CD8-positive, alpha-beta memory T cell (primary cell): ENCODE measurements at regions not wholly inside any gene's neighbourhood (a gene's known extent, or its start where the extent isn't known, plus 50 kb on each side); places are given as distances from the start of the nearest gene placed in this dataset.

ENCODE experiments used
- CTCF ChIA-PET: fragments of 350-600 bp; sonication (Branson Sonifier 250); formaldehyde crosslinking; loops from one replicate; lab custom pipeline; 2021; ENCODE audit warnings: antibody characterized with exemption; lab: Charles Lee
- POLR2A ChIA-PET: fragments of 350-600 bp; sonication (Branson Sonifier 250); formaldehyde crosslinking; loops from one replicate; lab custom pipeline; 2021; ENCODE audit warnings: antibody characterized with exemption; lab: Charles Lee
- DNase-seq, 5 donors: peaks; one replicate each; pipeline versions ENCODE4 v3.0.0 to v3.0.0-alpha.2; 2020 to 2022; ENCODE audit warnings: mixed read lengths in 1 of 5
- H3K27ac ChIP-seq: one replicate; pipeline ENCODE4 v1.7.0; 2013; ENCODE audit warnings: low read depth, mild to moderate bottlenecking, low read length, moderate library complexity
- H3K27me3 ChIP-seq: 2 replicates; pipeline ENCODE4 v1.7.0; 2013; ENCODE audit warnings: low read length, mild to moderate bottlenecking; ENCODE audit not compliant: insufficient read depth, poor library complexity, severe bottlenecking
- H3K36me3 ChIP-seq: 2 replicates; pipeline ENCODE4 v1.7.0; 2013; ENCODE audit warnings: mild to moderate bottlenecking, low read length, moderate library complexity; ENCODE audit not compliant: insufficient read depth
- H3K4me1 ChIP-seq: 2 replicates; pipeline ENCODE4 v1.7.0; 2013; ENCODE audit warnings: mild to moderate bottlenecking, low read length, moderate library complexity; ENCODE audit not compliant: insufficient read depth
- H3K4me3 ChIP-seq: 2 replicates; pipeline ENCODE4 v1.7.0; 2013; ENCODE audit warnings: mild to moderate bottlenecking, low read length
- H3K9me3 ChIP-seq: 2 replicates; pipeline ENCODE4 v1.7.0; 2013; ENCODE audit warnings: mild to moderate bottlenecking, low read length
- H3K27ac Mint-ChIP-seq, 8 donors: one replicate each; pipeline ENCODE4 v1.8.0; 2020 to 2021; ENCODE audit warnings: mixed read lengths in 8 of 8, mild to moderate bottlenecking in 6 of 8, inconsistent platforms in 3 of 8, moderate library complexity in 3 of 8
- H3K27me3 Mint-ChIP-seq, 2 donors: one replicate each; pipeline ENCODE4 v1.8.0; 2020 to 2021; ENCODE audit warnings: mixed read lengths in 2 of 2, mild to moderate bottlenecking in 1 of 2, moderate library complexity in 1 of 2
- H3K36me3 Mint-ChIP-seq, 3 donors: one replicate each; pipeline ENCODE4 v1.8.0; 2020 to 2021; ENCODE audit warnings: mixed read lengths in 3 of 3, inconsistent platforms in 1 of 3, mild to moderate bottlenecking in 1 of 3
- H3K4me1 Mint-ChIP-seq, 3 donors: one replicate each; pipeline ENCODE4 v1.8.0; 2020 to 2021; ENCODE audit warnings: mixed read lengths in 3 of 3, inconsistent platforms in 1 of 3, mild to moderate bottlenecking in 1 of 3
- H3K4me3 Mint-ChIP-seq, 7 donors: one replicate each; pipeline ENCODE4 v1.8.0; 2020 to 2021; ENCODE audit warnings: mixed read lengths in 7 of 7, mild to moderate bottlenecking in 6 of 7, moderate library complexity in 4 of 7, inconsistent platforms in 2 of 7
- H3K9me3 Mint-ChIP-seq, 5 donors: one replicate each; pipeline ENCODE4 v1.8.0; 2020 to 2022; ENCODE audit warnings: mixed read lengths in 5 of 5, mild to moderate bottlenecking in 3 of 5, moderate library complexity in 2 of 5, inconsistent platforms in 1 of 5

DNA sequence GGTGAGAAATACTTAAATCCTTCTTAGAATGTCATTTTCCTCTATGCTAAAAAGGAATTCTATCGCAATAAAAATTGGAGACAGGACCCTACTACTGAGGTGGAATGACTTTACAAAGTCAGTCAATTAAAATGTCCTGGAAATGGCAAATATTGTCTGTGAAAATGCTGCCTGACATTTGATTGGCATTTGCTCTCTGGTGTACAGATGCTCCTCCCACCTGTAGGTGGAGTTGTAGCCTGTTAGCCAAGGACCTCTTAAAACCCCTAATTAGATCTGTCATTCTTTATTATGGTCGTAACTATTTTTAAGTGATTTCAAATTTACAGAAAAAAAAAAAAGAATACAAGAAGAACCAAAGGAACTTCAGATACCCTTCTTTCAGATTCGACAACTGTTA is 393.1 kb upstream of the KLHL29 start:
- no peaks in the 10 kb centered on the region for H3K36me3 Mint-ChIP-seq
- H3K4me1 Mint-ChIP-seq: no peaks in the 10 kb centered on the region
- no peak overlapping the region for H3K27ac ChIP-seq
- no peaks in the 10 kb centered on the region for H3K36me3 ChIP-seq
- POLR2A ChIA-PET: no interaction called here
- H3K27me3 Mint-ChIP-seq: no peaks in the 10 kb centered on the region
- CTCF ChIA-PET: no interaction called here
- no peaks in the 10 kb centered on the region for H3K9me3 ChIP-seq
- H3K27ac Mint-ChIP-seq: no peak overlapping the region
- no peak overlapping the region for H3K4me3 ChIP-seq
- no peaks in the 10 kb centered on the region for H3K4me1 ChIP-seq
- H3K27me3 ChIP-seq: no peaks in the 10 kb centered on the region
- no peaks in the 10 kb centered on the region for H3K9me3 Mint-ChIP-seq
- no peak overlapping the region for H3K4me3 Mint-ChIP-seq
- no peak for DNase-seq

DNA sequence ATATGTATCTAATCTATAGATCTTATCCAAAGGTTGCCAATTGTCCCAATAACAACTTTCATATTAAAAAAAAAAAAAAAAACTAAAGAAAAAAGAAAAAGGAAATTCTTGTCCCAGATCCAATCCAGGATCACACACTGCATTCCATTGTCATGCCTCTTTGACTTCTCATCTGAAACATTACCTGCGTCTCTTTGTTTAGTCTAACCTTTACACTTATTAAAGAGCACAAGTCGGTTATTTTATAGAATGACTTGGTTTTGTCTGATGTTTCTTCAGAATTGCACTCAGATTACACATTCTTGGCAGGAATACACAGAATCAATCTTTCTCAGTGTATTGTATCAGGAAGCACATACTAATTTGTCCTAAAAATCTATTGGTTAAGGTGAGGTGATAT is 392.5 kb upstream of the KLHL29 start:
- Histone ChIP-seq H3K4me1 (no peaks in the 10 kb centered on the region), H3K27ac (no peak overlapping the region), H3K9me3 (no peaks in the 10 kb centered on the region), H3K36me3 (no peaks in the 10 kb centered on the region), H3K4me3 (no peak overlapping the region), H3K27me3 (no peaks in the 10 kb centered on the region)
- ChIA-PET CTCF (no interaction called here), POLR2A (no interaction called here)
- H3K36me3 Mint-ChIP-seq: no peaks in the 10 kb centered on the region
- DNase-seq: no peak
- no peak overlapping the region for H3K27ac Mint-ChIP-seq
- H3K27me3 Mint-ChIP-seq: no peaks in the 10 kb centered on the region
- no peak overlapping the region for H3K4me3 Mint-ChIP-seq
- no peaks in the 10 kb centered on the region for H3K9me3 Mint-ChIP-seq
- H3K4me1 Mint-ChIP-seq: no peaks in the 10 kb centered on the region

DNA sequence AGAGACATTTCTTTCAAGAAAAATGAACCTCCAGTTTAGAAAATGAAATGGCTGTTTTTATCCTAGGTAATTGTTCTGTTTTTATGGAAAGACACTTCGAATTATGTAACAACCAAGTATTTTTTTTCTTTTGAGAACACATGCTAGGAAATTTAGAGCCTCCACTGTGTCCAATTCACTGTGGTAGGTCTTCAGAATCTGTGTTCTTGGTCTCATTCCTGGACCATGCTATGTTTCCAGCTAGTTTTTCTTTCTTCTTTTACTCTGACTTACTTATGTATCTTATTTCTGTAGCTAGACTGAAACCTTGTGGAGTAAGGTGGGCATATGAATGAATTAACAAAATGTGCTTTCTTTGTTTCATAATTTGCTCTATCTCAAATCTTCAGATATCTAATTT is 391.7 kb upstream of the KLHL29 start:
- no peaks in the 10 kb centered on the region for H3K9me3 Mint-ChIP-seq
- no peak overlapping the region for H3K27ac Mint-ChIP-seq
- Histone ChIP-seq H3K27ac (no peak overlapping the region), H3K36me3 (no peaks in the 10 kb centered on the region), H3K9me3 (no peaks in the 10 kb centered on the region), H3K4me3 (no peak overlapping the region), H3K27me3 (no peaks in the 10 kb centered on the region), H3K4me1 (no peaks in the 10 kb centered on the region)
- POLR2A ChIA-PET: no interaction called here
- H3K27me3 Mint-ChIP-seq: no peaks in the 10 kb centered on the region
- DNase-seq: no peak
- no peak overlapping the region for H3K4me3 Mint-ChIP-seq
- no peaks in the 10 kb centered on the region for H3K36me3 Mint-ChIP-seq
- H3K4me1 Mint-ChIP-seq: no peaks in the 10 kb centered on the region
- CTCF ChIA-PET: no interaction called here

DNA sequence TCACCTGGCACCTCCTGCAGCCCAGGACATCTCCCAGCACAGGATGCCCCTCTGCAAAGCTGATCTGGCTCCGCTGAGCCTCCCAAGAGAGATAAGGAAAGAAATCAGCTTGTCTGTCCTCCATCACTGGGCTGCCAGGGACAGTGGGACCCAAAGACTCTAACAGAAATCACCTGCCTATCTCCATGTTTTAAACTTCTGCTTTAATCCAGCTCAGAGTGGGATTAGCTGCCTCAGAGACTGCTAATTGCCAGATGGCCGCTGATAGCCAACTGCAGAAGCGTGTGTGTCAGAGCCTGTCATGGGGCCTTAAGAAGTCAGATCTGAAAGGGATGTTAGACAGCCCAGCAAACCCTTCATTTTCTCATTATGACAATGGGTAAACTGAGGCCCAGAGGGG is 389.4 kb upstream of the KLHL29 start:
- CTCF ChIA-PET: no interaction called here
- Mint-ChIP-seq H3K27ac (no peak overlapping the region), H3K4me3 (no peak overlapping the region), H3K27me3 (no peaks in the 10 kb centered on the region), H3K4me1 (no peaks in the 10 kb centered on the region), H3K36me3 (no peaks in the 10 kb centered on the region), H3K9me3 (no peaks in the 10 kb centered on the region)
- H3K27ac ChIP-seq: no peak overlapping the region
- no peaks in the 10 kb centered on the region for H3K4me1 ChIP-seq
- H3K4me3 ChIP-seq: no peak overlapping the region
- no peak for DNase-seq
- no peaks in the 10 kb centered on the region for H3K9me3 ChIP-seq
- no peaks in the 10 kb centered on the region for H3K27me3 ChIP-seq
- POLR2A ChIA-PET: no interaction called here
- no peaks in the 10 kb centered on the region for H3K36me3 ChIP-seq

DNA sequence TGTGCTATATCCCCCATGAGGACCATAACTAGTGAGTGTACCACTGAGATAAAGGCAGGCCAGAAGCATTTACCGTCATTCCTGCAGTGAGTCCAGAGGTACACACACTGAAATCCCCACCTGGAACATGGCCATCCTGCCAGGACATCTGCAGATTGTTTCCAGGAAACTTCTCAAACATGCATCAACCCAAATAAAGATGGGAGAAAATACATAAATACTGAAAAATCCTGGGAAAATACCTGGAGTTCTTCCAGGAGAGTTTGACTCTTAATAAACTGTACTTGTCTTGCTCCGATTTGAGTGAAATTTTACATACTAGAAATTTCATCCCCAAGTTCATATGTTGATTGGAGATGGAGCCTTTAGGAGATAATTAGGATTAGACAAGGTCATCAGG is 388.1 kb upstream of the KLHL29 start:
- POLR2A ChIA-PET: no interaction called here

DNA sequence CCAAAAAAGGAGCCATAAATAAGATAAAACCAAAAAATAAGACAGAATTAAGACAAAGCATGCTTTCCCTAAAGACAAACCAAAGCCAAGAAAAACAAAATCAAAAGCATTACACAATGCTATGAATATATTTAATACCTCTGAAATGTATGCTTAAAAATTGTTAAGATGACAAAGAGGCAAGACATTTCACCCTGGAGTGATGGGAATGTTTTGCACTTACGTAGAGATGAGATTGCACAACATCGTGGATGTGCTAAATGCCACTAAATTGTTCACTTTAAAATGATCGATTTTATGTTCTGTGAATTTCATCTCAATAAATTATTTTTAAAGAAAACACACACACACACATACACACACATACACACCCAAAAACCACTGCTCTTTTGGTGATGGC is 386.6 kb upstream of the KLHL29 start:
- ChIA-PET CTCF (no interaction called here), POLR2A (no interaction called here)
- Mint-ChIP-seq H3K36me3 (no peaks in the 10 kb centered on the region), H3K4me1 (no peaks in the 10 kb centered on the region), H3K27me3 (no peaks in the 10 kb centered on the region), H3K9me3 (no peaks in the 10 kb centered on the region), H3K27ac (no peak overlapping the region), H3K4me3 (no peak overlapping the region)
- H3K36me3 ChIP-seq: no peaks in the 10 kb centered on the region
- H3K27me3 ChIP-seq: no peaks in the 10 kb centered on the region
- H3K27ac ChIP-seq: no peak overlapping the region
- no peak overlapping the region for H3K4me3 ChIP-seq
- H3K4me1 ChIP-seq: no peaks in the 10 kb centered on the region
- no peak for DNase-seq
- H3K9me3 ChIP-seq: no peaks in the 10 kb centered on the region

More for the DNA sequence above, 388.1 kb upstream of the KLHL29 start:
- no peak overlapping the region for H3K4me3 ChIP-seq
- CTCF ChIA-PET: no interaction called here
- no peaks in the 10 kb centered on the region for H3K4me1 Mint-ChIP-seq
- no peak overlapping the region for H3K27ac Mint-ChIP-seq
- no peaks in the 10 kb centered on the region for H3K27me3 Mint-ChIP-seq
- no peak overlapping the region for H3K27ac ChIP-seq
- H3K36me3 ChIP-seq: no peaks in the 10 kb centered on the region
- no peaks in the 10 kb centered on the region for H3K36me3 Mint-ChIP-seq
- no peak overlapping the region for H3K4me3 Mint-ChIP-seq
- H3K9me3 ChIP-seq: no peaks in the 10 kb centered on the region
- no peak for DNase-seq
- H3K4me1 ChIP-seq: no peaks in the 10 kb centered on the region
- no peaks in the 10 kb centered on the region for H3K27me3 ChIP-seq
- H3K9me3 Mint-ChIP-seq: no peaks in the 10 kb centered on the region

DNA sequence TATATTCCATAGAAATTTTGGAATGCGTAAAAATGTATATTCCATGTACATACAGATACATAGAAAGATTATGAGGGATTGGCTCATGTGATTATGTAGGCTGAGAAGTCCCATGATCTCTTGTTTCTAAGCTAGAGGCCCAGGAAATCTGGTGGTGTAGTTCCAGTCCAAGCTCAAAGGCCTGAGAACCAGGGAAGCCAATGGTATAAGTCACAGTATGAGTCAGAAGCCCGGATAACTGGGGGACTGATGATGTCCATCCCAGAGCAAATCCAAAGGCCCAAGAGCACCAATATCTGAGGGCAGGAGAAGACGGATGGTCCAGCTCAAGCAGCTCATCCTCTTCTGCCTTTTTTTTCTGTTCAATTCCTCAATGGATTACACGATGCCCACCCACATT is 385.0 kb upstream of the KLHL29 start:
- Mint-ChIP-seq H3K4me3 (no peak overlapping the region), H3K9me3 (no peaks in the 10 kb centered on the region), H3K4me1 (no peaks in the 10 kb centered on the region), H3K27me3 (no peaks in the 10 kb centered on the region), H3K36me3 (no peaks in the 10 kb centered on the region), H3K27ac (no peak overlapping the region)
- no peaks in the 10 kb centered on the region for H3K36me3 ChIP-seq
- no peak for DNase-seq
- ChIA-PET CTCF (no interaction called here), POLR2A (no interaction called here)
- H3K4me1 ChIP-seq: no peaks in the 10 kb centered on the region
- no peak overlapping the region for H3K4me3 ChIP-seq
- H3K9me3 ChIP-seq: no peaks in the 10 kb centered on the region
- no peak overlapping the region for H3K27ac ChIP-seq
- no peaks in the 10 kb centered on the region for H3K27me3 ChIP-seq

DNA sequence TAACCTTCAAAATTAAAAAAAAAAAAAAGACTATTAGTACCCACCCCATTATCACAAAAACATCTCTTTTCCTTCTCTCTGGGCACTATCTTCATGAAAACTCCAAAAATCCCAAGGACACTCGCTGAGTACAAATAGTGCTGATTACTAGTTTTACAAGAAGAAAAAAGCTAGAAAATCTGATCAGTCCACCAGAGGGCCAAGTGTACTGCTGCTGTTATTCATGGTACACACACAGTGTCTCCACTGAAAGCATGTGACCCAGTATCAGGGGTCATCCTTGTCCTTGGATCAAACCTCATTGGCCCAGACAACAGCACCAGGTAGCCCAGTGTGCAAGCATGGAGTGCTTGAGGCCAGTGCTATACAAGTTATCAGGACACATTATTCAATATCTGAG is 382.7 kb upstream of the KLHL29 start:
- Mint-ChIP-seq H3K27me3 (no peaks in the 10 kb centered on the region), H3K27ac (no peak overlapping the region), H3K4me1 (no peaks in the 10 kb centered on the region), H3K36me3 (no peaks in the 10 kb centered on the region), H3K4me3 (no peak overlapping the region), H3K9me3 (peaks cover 0 to 2% (median 0%) of the 10 kb centered on the region in 5 donors)
- CTCF ChIA-PET: no interaction called here
- no peaks in the 10 kb centered on the region for H3K9me3 ChIP-seq
- H3K4me3 ChIP-seq: no peak overlapping the region
- H3K4me1 ChIP-seq: no peaks in the 10 kb centered on the region
- H3K27me3 ChIP-seq: no peaks in the 10 kb centered on the region
- no peak overlapping the region for H3K27ac ChIP-seq
- no peak for DNase-seq
- no peaks in the 10 kb centered on the region for H3K36me3 ChIP-seq
- POLR2A ChIA-PET: no interaction called here

DNA sequence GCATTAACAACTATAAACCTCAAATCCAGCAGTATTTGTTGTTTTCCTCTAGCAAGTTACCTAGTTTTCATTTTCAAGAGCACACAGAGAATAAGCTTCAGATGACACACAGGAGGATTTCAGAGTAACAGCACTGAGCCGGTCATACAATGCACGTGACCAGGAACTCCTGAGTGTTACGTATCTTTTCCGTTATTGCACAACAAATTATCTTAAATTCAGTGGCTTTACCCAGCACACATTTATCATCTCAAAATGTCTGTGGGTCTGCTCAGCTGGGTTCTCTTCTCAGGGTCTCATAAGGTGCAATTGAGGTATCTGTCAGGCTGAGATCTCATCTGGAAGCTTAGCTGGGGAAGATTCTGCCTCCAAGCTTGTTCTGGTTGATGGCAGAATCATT is 379.5 kb upstream of the KLHL29 start:
- no peak overlapping the region for H3K27ac Mint-ChIP-seq
- H3K9me3 Mint-ChIP-seq: peaks cover 0 to 5% (median 2%) of the 10 kb centered on the region in 5 donors
- ChIA-PET POLR2A (no interaction called here), CTCF (no interaction called here)
- no peaks in the 10 kb centered on the region for H3K36me3 ChIP-seq
- H3K4me3 ChIP-seq: no peak overlapping the region
- no peaks in the 10 kb centered on the region for H3K9me3 ChIP-seq
- no peak overlapping the region for H3K4me3 Mint-ChIP-seq
- no peaks in the 10 kb centered on the region for H3K27me3 Mint-ChIP-seq
- H3K27me3 ChIP-seq: no peaks in the 10 kb centered on the region
- no peak overlapping the region for H3K27ac ChIP-seq
- no peak for DNase-seq
- H3K4me1 ChIP-seq: no peaks in the 10 kb centered on the region
- H3K36me3 Mint-ChIP-seq: no peaks in the 10 kb centered on the region
- H3K4me1 Mint-ChIP-seq: no peaks in the 10 kb centered on the region
